Endothelial cell of hepatic sinusoid (primary cell): ENCODE measurements at regions not wholly inside any gene's neighbourhood (a gene's known extent, or its start where the extent isn't known, plus 50 kb on each side); places are given as distances from the start of the nearest gene placed in this dataset.
"Not testable (repeated sequence)": the region's sequence is repeated elsewhere in the genome, so short reads cannot be mapped to it uniquely, and the experiment has no call there.

Experiments used
- in situ Hi-C: cut with HindIII; loops from 2 replicates; pipeline ENCODE4 v1.10.0; 2017; ENCODE audit warnings: low sequenced_read_pairs

GRCh38 chr5:125478599-125478998 lies 732.2 kb upstream of the ZNF608 start:
- in situ Hi-C loops = no loop called here

GRCh38 chr5:125480911-125481310 lies 734.5 kb upstream of the ZNF608 start:
- in situ Hi-C loops = no loop called here

GRCh38 chr5:125481506-125482465 lies 735.3 kb upstream of the ZNF608 start:
- in situ Hi-C loops = no loop called here

- in situ Hi-C loops = no loop called here
Measured at GRCh38 chr5:125483609-125484008, 737.2 kb upstream of the ZNF608 start.

GRCh38 chr5:125484272-125484741 lies 737.9 kb upstream of the ZNF608 start:
- in situ Hi-C loops = no loop called here

GRCh38 chr5:125484742-125485641 lies 738.6 kb upstream of the ZNF608 start:
- in situ Hi-C loops = no loop called here

GRCh38 chr5:125485771-125486170 lies 739.3 kb upstream of the ZNF608 start:
- in situ Hi-C loops = no loop called here

- in situ Hi-C loops = no loop called here
Measured at GRCh38 chr5:125486634-125487033, 740.2 kb upstream of the ZNF608 start.

- in situ Hi-C loops = no loop called here
Measured at GRCh38 chr5:125487231-125487630, 740.8 kb upstream of the ZNF608 start.

- in situ Hi-C loops = not testable (repeated sequence)
Measured at GRCh38 chr5:125487652-125488051, 741.2 kb upstream of the ZNF608 start.

GRCh38 chr5:125489146-125489545 lies 742.7 kb upstream of the ZNF608 start:
- in situ Hi-C loops = no loop called here

GRCh38 chr5:125491986-125492492 lies 745.6 kb upstream of the ZNF608 start:
- in situ Hi-C loops = no loop called here

- in situ Hi-C loops = no loop called here
Measured at GRCh38 chr5:125492977-125493376, 746.5 kb upstream of the ZNF608 start.

GRCh38 chr5:125496393-125496792 lies 750.0 kb upstream of the ZNF608 start:
- in situ Hi-C loops = no loop called here

GRCh38 chr5:125497651-125498050 lies 751.2 kb upstream of the ZNF608 start:
- in situ Hi-C loops = no loop called here

GRCh38 chr5:125499636-125500332 lies 753.3 kb upstream of the ZNF608 start:
- in situ Hi-C loops = no loop called here

- in situ Hi-C loops = no loop called here
Measured at GRCh38 chr5:125501396-125501795, 755.0 kb upstream of the ZNF608 start.

- in situ Hi-C loops = no loop called here
Measured at GRCh38 chr5:125503946-125504345, 757.5 kb upstream of the ZNF608 start.

GRCh38 chr5:125505115-125505514 lies 758.7 kb upstream of the ZNF608 start:
- in situ Hi-C loops = no loop called here

- in situ Hi-C loops = no loop called here
Measured at GRCh38 chr5:125506124-125506523, 759.7 kb upstream of the ZNF608 start.

GRCh38 chr5:125508225-125508624 lies 761.8 kb upstream of the ZNF608 start:
- in situ Hi-C loops = no loop called here
